HCT116 (cell line): ENCODE measurements at regions not wholly inside any gene's neighbourhood (a gene's known extent, or its start where the extent isn't known, plus 50 kb on each side); places are given as distances from the start of the nearest gene placed in this dataset.

Source experiments
- ATAC-seq: fragments of 200-7000 bp; cut with Tn5 transposase; 2 replicates; pipeline ENCODE4 v1.9.1; 2020; ENCODE audit warnings: mild to moderate bottlenecking, moderate library complexity
- BruUV-seq: library from RNA; stranded (reverse); fragments of 400-500 nt; replicated peaks from 2 replicates; lab custom pipeline; 2021; lab: Mats Ljungman, UMichigan
- CTCF ChIA-PET: fragments of 300-600 bp; sonication (Branson Sonifier 250); formaldehyde crosslinking; loops from one replicate; lab custom pipeline; 2021; ENCODE audit warnings: antibody characterized with exemption; lab: Charles Lee
- POLR2A ChIA-PET: fragments of 300-600, 350-600 bp; sonication (Branson Sonifier 250); formaldehyde crosslinking; loops from one replicate; lab custom pipeline; 2021; ENCODE audit warnings: antibody characterized with exemption; lab: Charles Lee
- RAD21 ChIA-PET, 2 experiments: fragments of 300-600 bp; sonication (Branson Sonifier 250); formaldehyde crosslinking; loops; one replicate each; lab custom pipeline; 2023; ENCODE audit warnings: low total read pairs in 2 of 2; ENCODE audit not compliant: uncharacterized antibody in 2 of 2, unreplicated experiment in 2 of 2, low non-redundant PET in 1 of 2; lab: Charles Lee
- DNase-seq: peaks from one replicate; pipeline ENCODE4 v3.0.0-alpha.2; 2010; ENCODE audit warnings: low read depth, low spot score
- H2AFZ ChIP-seq: fragments of 200-600 bp; shearing (Covaris generic), sonication (generic); 2 replicates; pipeline ENCODE4 v1.6.1; 2017; ENCODE audit warnings: low read depth, mixed run types, mixed read lengths, antibody characterized with exemption, low read length; ENCODE audit not compliant: poor library complexity, severe bottlenecking
- H3K27ac ChIP-seq: 2 replicates; pipeline ENCODE4 v1.5.1; 2012; ENCODE audit warnings: low read depth, low read length
- H3K27me3 ChIP-seq: fragments of 200-600 bp; sonication (generic); 2 replicates; pipeline ENCODE4 v1.6.1; 2016; ENCODE audit warnings: mixed run types, low read length, mixed read lengths; ENCODE audit not compliant: insufficient read depth
- H3K36me3 ChIP-seq, 2 experiments: fragments of 200-500 bp in 1 of 2; fragments of 200-600 bp in 1 of 2; sonication (Bioruptor generic) in 1 of 2; sonication (generic) in 1 of 2; 2 replicates each; pipeline versions ENCODE4 v1.5.1 to v1.6.1; 2014 to 2016; ENCODE audit warnings: low read length in 2 of 2, inconsistent platforms in 1 of 2, mixed read lengths in 1 of 2, mixed run types in 1 of 2; ENCODE audit not compliant: insufficient read depth in 2 of 2, control insufficient read depth in 1 of 2
- H3K4me1 ChIP-seq, 2 experiments: fragments of 200-600 bp in 1 of 2; sonication (generic) in 1 of 2; 2 replicates each; pipeline versions ENCODE4 v1.5.1 to v1.6.1; 2012 to 2017; ENCODE audit warnings: low read length in 2 of 2, inconsistent platforms in 1 of 2, mild to moderate bottlenecking in 1 of 2, mixed read lengths in 1 of 2, mixed run types in 1 of 2, moderate library complexity in 1 of 2; ENCODE audit not compliant: insufficient read depth in 2 of 2, control insufficient read depth in 1 of 2
- H3K4me2 ChIP-seq: fragments of 200-600 bp; sonication (generic); 2 replicates; pipeline ENCODE4 v1.6.1; 2017; ENCODE audit warnings: mixed run types, low read length, mixed read lengths
- H3K4me3 ChIP-seq, 2 experiments: fragments of 200-600 bp in 1 of 2; sonication (generic) in 1 of 2; replicated peaks in 1 of 2; 2 replicates each; pipeline ENCODE4 v1.5.1; 2011 to 2016; ENCODE audit warnings: low read length in 2 of 2, control low read depth in 1 of 2, low read depth in 1 of 2, mild to moderate bottlenecking in 1 of 2, mixed read lengths in 1 of 2, mixed run types in 1 of 2
- H3K79me2 ChIP-seq: fragments of 200-600 bp; sonication (generic); 2 replicates; pipeline ENCODE4 v1.6.1; 2017; ENCODE audit warnings: mild to moderate bottlenecking, mixed run types, low read length, moderate library complexity, mixed read lengths; ENCODE audit not compliant: insufficient read depth
- H3K9ac ChIP-seq: fragments of 200-600 bp; sonication (generic); 2 replicates; pipeline ENCODE4 v1.6.1; 2016; ENCODE audit warnings: low read length, mixed read lengths
- H3K9me2 ChIP-seq: fragments of 200-600 bp; sonication (generic), shearing (Covaris generic); 2 replicates; pipeline ENCODE4 v1.6.1; 2017; ENCODE audit warnings: mixed run types, mild to moderate bottlenecking, moderate library complexity; ENCODE audit not compliant: insufficient read depth
- H3K9me3 ChIP-seq, 2 experiments: fragments of 200-500 bp in 1 of 2; fragments of 200-600 bp in 1 of 2; sonication (Bioruptor generic) in 1 of 2; sonication (generic) in 1 of 2; 2 replicates each; pipeline ENCODE4 v1.6.1; 2014 to 2017; ENCODE audit warnings: low read length in 2 of 2, mixed read lengths in 2 of 2, inconsistent platforms in 1 of 2, low read depth in 1 of 2, mild to moderate bottlenecking in 1 of 2, mixed run types in 1 of 2, moderate library complexity in 1 of 2; ENCODE audit not compliant: control insufficient read depth in 1 of 2, insufficient read depth in 1 of 2
- H4K20me1 ChIP-seq: fragments of 200-600 bp; sonication (generic), shearing (Covaris generic); 2 replicates; pipeline ENCODE4 v1.6.1; 2017; ENCODE audit warnings: mixed run types, mild to moderate bottlenecking, moderate library complexity; ENCODE audit not compliant: insufficient read depth
- CBX3 ChIP-seq: IDR thresholded peaks from 2 replicates; pipeline ENCODE4 v1.6.1; 2012; ENCODE audit warnings: low read depth
- CEBPB ChIP-seq: IDR thresholded peaks from 2 replicates; pipeline ENCODE4 v1.6.1; 2012; ENCODE audit warnings: low read depth
- EZH2 ChIP-seq: fragments of 200-600 bp; sonication (generic); IDR thresholded peaks from 2 replicates; pipeline ENCODE4 v1.6.1; 2017; ENCODE audit warnings: antibody characterized with exemption, mixed run types
- EZH2phosphoT487 ChIP-seq: fragments of 200-600 bp; IDR thresholded peaks from 2 replicates; pipeline ENCODE4 v1.6.1; 2018; ENCODE audit warnings: antibody characterized with exemption, borderline replicate concordance
- JUND ChIP-seq: IDR thresholded peaks from 2 replicates; pipeline ENCODE4 v1.6.1; 2012
- MAX ChIP-seq: IDR thresholded peaks from 2 replicates; pipeline ENCODE4 v1.6.1; 2012
- RAD21 ChIP-seq: IDR thresholded peaks from 2 replicates; pipeline ENCODE4 v1.6.1; 2012; ENCODE audit warnings: low read depth, mild to moderate bottlenecking
- REST ChIP-seq: IDR thresholded peaks from 2 replicates; pipeline ENCODE4 v1.6.1; 2012; ENCODE audit warnings: low read depth
- SP1 ChIP-seq: IDR thresholded peaks from 2 replicates; pipeline ENCODE4 v1.6.1; 2012; ENCODE audit warnings: low read depth
- SRF ChIP-seq: IDR thresholded peaks from 2 replicates; pipeline ENCODE4 v1.6.1; 2012; ENCODE audit warnings: low read depth
- TCF7L2 ChIP-seq: IDR thresholded peaks from 2 replicates; pipeline ENCODE4 v1.7.0; 2011; ENCODE audit warnings: borderline replicate concordance, inconsistent platforms; ENCODE audit not compliant: insufficient read depth, insufficient read length; ENCODE audit errors: extremely low read depth
- YY1 ChIP-seq: IDR thresholded peaks from 2 replicates; pipeline ENCODE4 v1.6.1; 2011; ENCODE audit warnings: low read length, low read depth, moderate library complexity, mild to moderate bottlenecking; ENCODE audit not compliant: insufficient replicate concordance; ENCODE audit errors: extremely low read depth
- ZFX ChIP-seq: fragments of 450-650 bp; IDR thresholded peaks from 2 replicates; pipeline ENCODE4 v1.6.1; 2017
- ZNF274 ChIP-seq: fragments of 200-500 bp; sonication (Bioruptor generic); IDR thresholded peaks from 2 replicates; pipeline ENCODE4 v1.6.1; 2014; ENCODE audit warnings: mild to moderate bottlenecking, low read depth, low read length, inconsistent platforms
- intact Hi-C: fragments of 100-400 bp; cut with micrococcal nuclease; formaldehyde crosslinking; loops from 2 replicates; pipeline ENCODE4 v1.10.0; 2022

GRCh38 chr18:28715206-28715605, 538.3 kb upstream of the CDH2 start (continued):
- no peak for TF ChIP-seq EZH2phosphoT487
- TF ChIP-seq RAD21 = no peak
- no peak for TF ChIP-seq YY1
- no peak for TF ChIP-seq SRF
- TF ChIP-seq CBX3 = no peak

- Histone ChIP-seq H3K27me3 (no peaks in the 10 kb centered on the region), H3K36me3 (no peaks in the 10 kb centered on the region), H3K4me1 (no peaks in the 10 kb centered on the region), H3K9me2 (no peaks in the 10 kb centered on the region), H3K4me3 (no peak overlapping the region), H3K9ac (no peak overlapping the region)
- RAD21 ChIA-PET = no interaction called here
- no TSS peak for BruUV-seq
- POLR2A ChIA-PET = no interaction called here
- no peak for ATAC-seq
- TF ChIP-seq TCF7L2 = no peak
- TF ChIP-seq, all 23 proteins: peak for 0
- no peak overlapping the region for H3K27ac ChIP-seq
- H4K20me1 ChIP-seq = no peaks in the 10 kb centered on the region
- H3K4me2 ChIP-seq = no peak overlapping the region
- intact Hi-C loops = loop anchor here (10.0 kb wide), 1 partner anchor 50 kb away; no protein-coding TSS in a partner anchor
- DNase-seq = no peak
- CTCF ChIA-PET = no interaction called here
- no peak overlapping the region for H2AFZ ChIP-seq
- 0 out of 4 replicates have a peak, but pooled peaks cover 0 to 3% of the 10 kb centered on the region in 2 experiments for H3K9me3 ChIP-seq
- no peaks in the 10 kb centered on the region for H3K79me2 ChIP-seq
These were observed 537.6 kb upstream of the CDH2 start for GRCh38 chr18:28714498-28714897.

GRCh38 chr18:28712796-28713425, 536.0 kb upstream of the CDH2 start:
- Histone ChIP-seq H3K79me2 (no peaks in the 10 kb centered on the region), H3K9me2 (no peaks in the 10 kb centered on the region), H3K27me3 (no peaks in the 10 kb centered on the region), H2AFZ (no peak overlapping the region), H3K36me3 (no peaks in the 10 kb centered on the region), H3K9me3 (0 out of 4 replicates have a peak, but pooled peaks cover 0 to 3% of the 10 kb centered on the region in 2 experiments), H3K27ac (no peak overlapping the region), H4K20me1 (no peaks in the 10 kb centered on the region), H3K4me2 (no peak overlapping the region), H3K9ac (no peak overlapping the region), H3K4me3 (no peak overlapping the region), H3K4me1 (no peaks in the 10 kb centered on the region)
- RAD21 ChIA-PET = no interaction called here
- ATAC-seq = no peak
- intact Hi-C loops = loop anchor here (10.0 kb wide), 1 partner anchor 48 kb away; no protein-coding TSS in a partner anchor
- no peak for TF ChIP-seq ZFX
- no peak for TF ChIP-seq EZH2
- no peak for TF ChIP-seq JUND
- TF ChIP-seq MAX = no peak
- no peak for TF ChIP-seq SP1
- no peak for TF ChIP-seq CBX3
- no peak for TF ChIP-seq CEBPB
- no peak for TF ChIP-seq ZNF274
- no peak for TF ChIP-seq YY1
- no peak for TF ChIP-seq REST
- no TSS peak for BruUV-seq
- no peak for DNase-seq
- POLR2A ChIA-PET = no interaction called here
- CTCF ChIA-PET = no interaction called here
